Fibroblast of lung (primary cell): ENCODE measurements at regions not wholly inside any gene's neighbourhood (a gene's known extent, or its start where the extent isn't known, plus 50 kb on each side); places are given as distances from the start of the nearest gene placed in this dataset.
"Not testable (repeated sequence)": the region's sequence is repeated elsewhere in the genome, so short reads cannot be mapped to it uniquely, and the experiment has no call there.

Experiments
- DNase-seq, 2 donors: peaks; one replicate each; pipeline versions ENCODE4 v3.0.0 to v3.0.0-alpha.2; 2010; ENCODE audit warnings: low read depth in 2 of 2
- H2AFZ ChIP-seq: 2 replicates; pipeline ENCODE4 v1.5.1; 2012; ENCODE audit warnings: low read length, control low read depth, inconsistent platforms
- H3K27ac ChIP-seq: 2 replicates; pipeline ENCODE4 v1.5.1; 2011; ENCODE audit warnings: low read length, control low read depth; ENCODE audit not compliant: insufficient read depth
- H3K27me3 ChIP-seq: 2 replicates; pipeline ENCODE4 v1.5.1; 2011; ENCODE audit warnings: mild to moderate bottlenecking, low read length; ENCODE audit not compliant: control insufficient read depth, insufficient read depth
- H3K36me3 ChIP-seq: 2 replicates; pipeline ENCODE4 v1.5.1; 2011; ENCODE audit warnings: low read length; ENCODE audit not compliant: control insufficient read depth, insufficient read depth
- H3K4me1 ChIP-seq: 2 replicates; pipeline ENCODE4 v1.5.1; 2011; ENCODE audit warnings: low read length; ENCODE audit not compliant: control insufficient read depth, insufficient read depth; ENCODE audit errors: extremely low read depth
- H3K4me2 ChIP-seq: 2 replicates; pipeline ENCODE4 v1.5.1; 2011; ENCODE audit warnings: low read length, control low read depth; ENCODE audit not compliant: insufficient read depth; ENCODE audit errors: extremely low read depth
- H3K4me3 ChIP-seq, 4 experiments: fragments of 200-600 bp in 1 of 4; sonication (generic) in 1 of 4; replicated peaks in 1 of 4; 2 replicates each; pipeline ENCODE4 v1.5.1; 2011 to 2016; ENCODE audit warnings: low read length in 4 of 4, low read depth in 3 of 4, mild to moderate bottlenecking in 3 of 4, control low read depth in 2 of 4, inconsistent platforms in 1 of 4, mixed read lengths in 1 of 4; ENCODE audit not compliant: insufficient read depth in 1 of 4; ENCODE audit errors: control extremely low read depth in 1 of 4
- H3K79me2 ChIP-seq: 2 replicates; pipeline ENCODE4 v1.5.1; 2012; ENCODE audit warnings: mild to moderate bottlenecking, low read length, inconsistent platforms; ENCODE audit not compliant: control insufficient read depth, insufficient read depth
- H3K9ac ChIP-seq: 2 replicates; pipeline ENCODE4 v1.5.1; 2011; ENCODE audit warnings: mild to moderate bottlenecking, low read length, control low read depth; ENCODE audit not compliant: insufficient read depth
- H3K9me3 ChIP-seq: 2 replicates; pipeline ENCODE4 v1.5.1; 2012; ENCODE audit warnings: low read depth, low read length; ENCODE audit not compliant: control insufficient read depth, insufficient read depth
- H4K20me1 ChIP-seq: 2 replicates; pipeline ENCODE4 v1.5.1; 2011; ENCODE audit warnings: low read length; ENCODE audit not compliant: control insufficient read depth, insufficient read depth; ENCODE audit errors: extremely low read depth
- EZH2 ChIP-seq: IDR thresholded peaks from 2 replicates; pipeline ENCODE4 v1.5.1; 2012; ENCODE audit warnings: low read length, control low read depth, mild to moderate bottlenecking; ENCODE audit errors: missing control alignments
- TF ChIP-seq, protein P1 (sequence below), 2 donors: IDR thresholded peaks in 1 of 2; conservative IDR thresholded peaks in 1 of 2; 1 replicate in 1 of 2; 2 replicates in 1 of 2; pipeline ENCODE4 v1.5.1; 2011 to 2012; ENCODE audit warnings: low read length in 2 of 2, control low read depth in 1 of 2, inconsistent platforms in 1 of 2, low read depth in 1 of 2, mild to moderate bottlenecking in 1 of 2

DNA sequence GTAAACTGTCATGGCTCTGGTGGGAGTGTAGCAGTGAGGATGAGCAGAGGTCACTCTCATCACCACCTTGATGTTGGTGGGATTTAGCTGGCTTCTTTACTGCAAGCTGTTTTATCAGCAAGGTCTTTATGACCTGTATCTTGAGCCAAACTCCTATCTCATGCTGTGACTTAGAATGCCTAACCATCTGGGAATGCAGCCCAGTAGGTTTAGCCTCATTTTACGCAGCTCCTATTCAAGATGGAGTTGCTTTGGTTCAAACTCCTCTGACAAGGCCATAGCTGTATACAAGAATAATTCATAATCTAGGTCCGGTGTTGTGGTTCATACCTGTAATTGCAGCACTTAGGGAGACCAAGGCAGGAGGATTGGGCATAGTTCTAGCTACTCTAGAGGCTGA lies 85.1 kb downstream of the ARRDC3 start:
- no peak for TF ChIP-seq EZH2
- TF ChIP-seq, protein P1, sequence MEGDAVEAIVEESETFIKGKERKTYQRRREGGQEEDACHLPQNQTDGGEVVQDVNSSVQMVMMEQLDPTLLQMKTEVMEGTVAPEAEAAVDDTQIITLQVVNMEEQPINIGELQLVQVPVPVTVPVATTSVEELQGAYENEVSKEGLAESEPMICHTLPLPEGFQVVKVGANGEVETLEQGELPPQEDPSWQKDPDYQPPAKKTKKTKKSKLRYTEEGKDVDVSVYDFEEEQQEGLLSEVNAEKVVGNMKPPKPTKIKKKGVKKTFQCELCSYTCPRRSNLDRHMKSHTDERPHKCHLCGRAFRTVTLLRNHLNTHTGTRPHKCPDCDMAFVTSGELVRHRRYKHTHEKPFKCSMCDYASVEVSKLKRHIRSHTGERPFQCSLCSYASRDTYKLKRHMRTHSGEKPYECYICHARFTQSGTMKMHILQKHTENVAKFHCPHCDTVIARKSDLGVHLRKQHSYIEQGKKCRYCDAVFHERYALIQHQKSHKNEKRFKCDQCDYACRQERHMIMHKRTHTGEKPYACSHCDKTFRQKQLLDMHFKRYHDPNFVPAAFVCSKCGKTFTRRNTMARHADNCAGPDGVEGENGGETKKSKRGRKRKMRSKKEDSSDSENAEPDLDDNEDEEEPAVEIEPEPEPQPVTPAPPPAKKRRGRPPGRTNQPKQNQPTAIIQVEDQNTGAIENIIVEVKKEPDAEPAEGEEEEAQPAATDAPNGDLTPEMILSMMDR (conservative IDR thresholded peaks at IDR 0.05 in 1 of 2, IDR thresholded peaks at IDR 0.05 in 1 of 2; ENCODE audit: low read depth in 1 of 2, low read length in 2 of 2), result no peak
- H3K9ac ChIP-seq, result no peak overlapping the region

GRCh38 chr5:91296674-91297143 lies 86.4 kb downstream of the ARRDC3 start:
- no peak overlapping the region for H2AFZ ChIP-seq
- TF ChIP-seq, protein P1 (conservative IDR thresholded peaks at IDR 0.05 in 1 of 2, IDR thresholded peaks at IDR 0.05 in 1 of 2; ENCODE audit: low read depth in 1 of 2, low read length in 2 of 2), result no peak
- no peak for TF ChIP-seq EZH2
- no peak overlapping the region for H3K4me3 ChIP-seq
- peak overlapping the region; percentile 39 for H3K27ac ChIP-seq
- no peaks in the 10 kb centered on the region for H3K79me2 ChIP-seq
- H3K36me3 ChIP-seq, result no peaks in the 10 kb centered on the region
- no peak overlapping the region for H3K9ac ChIP-seq
- no peaks in the 10 kb centered on the region for H3K9me3 ChIP-seq
- H3K27me3 ChIP-seq, result no peaks in the 10 kb centered on the region
- H3K4me1 ChIP-seq, result peaks cover 6% of the 10 kb centered on the region
- H3K4me2 ChIP-seq, result peak overlapping the region; percentile 3
- peak; percentile 51 to 84 for DNase-seq
- H4K20me1 ChIP-seq, result no peaks in the 10 kb centered on the region

More for the DNA sequence above, 85.1 kb downstream of the ARRDC3 start:
- H3K9me3 ChIP-seq, result no peaks in the 10 kb centered on the region
- H3K27me3 ChIP-seq, result no peaks in the 10 kb centered on the region
- H3K4me2 ChIP-seq, result no peak overlapping the region
- peaks cover 6% of the 10 kb centered on the region for H3K4me1 ChIP-seq
- H3K36me3 ChIP-seq, result no peaks in the 10 kb centered on the region
- no peak overlapping the region for H3K27ac ChIP-seq
- no peak overlapping the region for H3K4me3 ChIP-seq
- no peaks in the 10 kb centered on the region for H3K79me2 ChIP-seq
- no peaks in the 10 kb centered on the region for H4K20me1 ChIP-seq
- DNase-seq, result no peak
- no peak overlapping the region for H2AFZ ChIP-seq

GRCh38 chr5:91296102-91296501 lies 87.0 kb downstream of the ARRDC3 start:
- H3K9ac ChIP-seq, H3K27ac ChIP-seq, H3K79me2 ChIP-seq, H4K20me1 ChIP-seq, H3K36me3 ChIP-seq, H3K4me3 ChIP-seq, H3K9me3 ChIP-seq, H3K4me1 ChIP-seq, H3K4me2 ChIP-seq, H2AFZ ChIP-seq, H3K27me3 ChIP-seq, DNase-seq: not testable (repeated sequence)
